ENCODE measurements at regions not wholly inside any gene's neighbourhood (a gene's known extent, or its start where the extent isn't known, plus 50 kb on each side); places are given as distances from the start of the nearest gene placed in this dataset.

- Histone ChIP-seq H3K14ac (ENCODE audit: insufficient read length) (no peak overlapping the region), H2AK5ac (ENCODE audit: low read depth, low read length) (no peak overlapping the region), H3K4me2 (ENCODE audit: insufficient read depth in 1 of 2, low read depth in 2 of 2, low read length in 2 of 2) (no peak overlapping the region), H3K18ac (ENCODE audit: extremely low read depth, low read length) (no peak overlapping the region), H2BK120ac (replicated peaks; ENCODE audit: low read depth, low read length) (no peak overlapping the region), H4K91ac (replicated peaks; ENCODE audit: insufficient read length, low read length) (no peak overlapping the region), H3K56ac (replicated peaks; ENCODE audit: insufficient read length, low read depth, low read length) (no peak overlapping the region), H2BK20ac (ENCODE audit: low read length) (no peak overlapping the region), H2BK12ac (ENCODE audit: low read depth, low read length) (no peak overlapping the region), H3K23me2 (ENCODE audit: low read depth, low read length) (no peaks in the 10 kb centered on the region), H4K8ac (ENCODE audit: extremely low read depth, insufficient read depth, low read length) (no peak overlapping the region), H3K27me3 (replicated peaks in 1 of 4; ENCODE audit: control insufficient read depth in 3 of 4, extremely low read depth in 1 of 4, insufficient read depth in 3 of 4, low read length in 3 of 4) (no peaks in the 10 kb centered on the region), H3K23ac (ENCODE audit: insufficient read length) (no peak overlapping the region), H3K9me3 (ENCODE audit: insufficient read depth in 2 of 2, low read depth in 1 of 2, low read length in 1 of 2) (no peaks in the 10 kb centered on the region), H3K36me3 (ENCODE audit: control insufficient read depth in 2 of 4, insufficient read depth in 4 of 4, low read length in 3 of 4) (no peaks in the 10 kb centered on the region), H2AFZ (ENCODE audit: low read length) (no peak overlapping the region), H2BK5ac (ENCODE audit: low read depth, low read length) (no peak overlapping the region), H3K4ac (replicated peaks; ENCODE audit: insufficient read length, low read depth, low read length) (no peak overlapping the region), H3K9ac (replicated peaks in 1 of 4; ENCODE audit: extremely low read depth in 1 of 4, low read depth in 3 of 4, low read length in 3 of 4) (no peak overlapping the region), H3K27ac (ENCODE audit: low read depth, low read length) (no peak overlapping the region), H3K79me2 (ENCODE audit: control insufficient read depth in 1 of 2, insufficient read depth in 2 of 2, low read length in 2 of 2) (no peaks in the 10 kb centered on the region), H4K5ac (ENCODE audit: insufficient read length, low read depth, low read length) (no peak overlapping the region), H3K4me3 (ENCODE audit: extremely low read depth in 1 of 4, insufficient read depth in 2 of 4, low read depth in 3 of 4, low read length in 4 of 4) (no peak overlapping the region), H3K4me1 (replicated peaks in 1 of 4; ENCODE audit: control insufficient read depth in 3 of 4, insufficient read depth in 4 of 4, low read length in 3 of 4) (no peaks in the 10 kb centered on the region), H2BK15ac (ENCODE audit: low read length) (no peak overlapping the region), H4K20me1 (replicated peaks in 1 of 2; ENCODE audit: control insufficient read depth in 1 of 2, insufficient read depth in 2 of 2, low read length in 2 of 2) (no peaks in the 10 kb centered on the region), H3K79me1 (ENCODE audit: low read depth, low read length) (no peaks in the 10 kb centered on the region)
- WGBS, 2 experiments (ENCODE audit: extremely low coverage in 1 of 2, insufficient coverage in 1 of 2, insufficient read length in 1 of 2, insufficient replicate concordance in 2 of 2, low coverage in 1 of 2, low lambda C conversion rate in 2 of 2, missing lambda C conversion rate in 1 of 2): 93% methylated on average over 8 of the region's 8 CpGs; no CpG with 5 or more reads in 1 of the 2 experiments
- DNase-seq (ENCODE audit: low read depth in 1 of 2, low spot score in 2 of 2) (no peak), FAIRE-seq (no peak)
- ChIA-PET POLR2A (ENCODE audit: partially characterized antibody) (no interaction called here), CTCF (ENCODE audit: partially characterized antibody) (no interaction called here)
- no peak for TF ChIP-seq HDAC2 (IDR thresholded peaks at IDR 0.05; ENCODE audit: borderline replicate concordance in 1 of 2, low read depth in 2 of 2, low read length in 2 of 2)
- TF ChIP-seq SP2 (IDR thresholded peaks at IDR 0.05; ENCODE audit: low read length): no peak
Measured at GRCh38 chr4:35100932-35101331, 1143.4 kb downstream of the ARAP2 start.
